Neural progenitor cell (in vitro differentiated cells): ENCODE measurements at regions not wholly inside any gene's neighbourhood (a gene's known extent, or its start where the extent isn't known, plus 50 kb on each side); places are given as distances from the start of the nearest gene placed in this dataset.

Experiments used
- DNase-seq: peaks from one replicate; pipeline ENCODE4 v3.0.0-alpha.2; 2016; ENCODE audit warnings: low spot score
- H2AFZ ChIP-seq: fragments of 200-600 bp; sonication (generic); replicated peaks from 2 replicates; pipeline ENCODE4 v1.6.1; 2016; ENCODE audit warnings: antibody characterized with exemption
- H3F3A ChIP-seq: fragments of 200-600 bp; sonication (generic); 2 replicates; pipeline ENCODE4 v1.6.1; 2016; ENCODE audit warnings: antibody characterized with exemption, low read depth
- H3K27ac ChIP-seq: fragments of 200-600 bp; sonication (generic); 2 replicates; pipeline ENCODE4 v1.5.1; 2016; ENCODE audit warnings: mild to moderate bottlenecking
- H3K27me3 ChIP-seq: fragments of 200-600 bp; sonication (generic); 2 replicates; pipeline ENCODE4 v1.6.1; 2016; ENCODE audit warnings: mild to moderate bottlenecking, moderate library complexity
- H3K36me3 ChIP-seq: fragments of 200-600 bp; sonication (generic); 2 replicates; pipeline ENCODE4 v1.5.1; 2016
- H3K4me1 ChIP-seq: fragments of 200-600 bp; sonication (generic); 2 replicates; pipeline ENCODE4 v1.6.1; 2016; ENCODE audit warnings: mixed run types
- H3K4me2 ChIP-seq: fragments of 200-600 bp; sonication (generic); 2 replicates; pipeline ENCODE4 v1.6.1; 2016
- H3K4me3 ChIP-seq: fragments of 200-600 bp; sonication (generic); 2 replicates; pipeline ENCODE4 v1.5.1; 2016
- H3K79me2 ChIP-seq: fragments of 200-600 bp; sonication (generic); 2 replicates; pipeline ENCODE4 v1.6.1; 2016; ENCODE audit warnings: low read depth
- H3K9ac ChIP-seq: fragments of 200-600 bp; sonication (generic); 2 replicates; pipeline ENCODE4 v1.6.1; 2016
- H3K9me3 ChIP-seq: fragments of 200-600 bp; sonication (generic); 2 replicates; pipeline ENCODE4 v1.5.1; 2016; ENCODE audit warnings: low read depth
- H4K20me1 ChIP-seq: fragments of 200-600 bp; sonication (generic); 2 replicates; pipeline ENCODE4 v1.6.1; 2016; ENCODE audit warnings: low read depth
- H3K27ac Mint-ChIP-seq: 3 replicates; pipeline ENCODE4 v1.8.0; 2021; ENCODE audit warnings: mixed read lengths
- H3K27me3 Mint-ChIP-seq: 2 replicates; pipeline ENCODE4 v1.8.0; 2022; ENCODE audit warnings: low read depth, mild to moderate bottlenecking, inconsistent platforms, moderate library complexity, mixed read lengths; ENCODE audit not compliant: insufficient read depth
- H3K36me3 Mint-ChIP-seq: 3 replicates; pipeline ENCODE4 v1.8.0; 2021; ENCODE audit warnings: mixed read lengths
- H3K4me1 Mint-ChIP-seq: 3 replicates; pipeline ENCODE4 v1.8.0; 2021; ENCODE audit warnings: mixed read lengths
- H3K4me3 Mint-ChIP-seq: 3 replicates; pipeline ENCODE4 v1.8.0; 2021; ENCODE audit warnings: mild to moderate bottlenecking, moderate library complexity, mixed read lengths
- H3K9me3 Mint-ChIP-seq: 3 replicates; pipeline ENCODE4 v1.8.0; 2020; ENCODE audit warnings: mixed read lengths
- CTCF ChIP-seq: fragments of 200-600 bp; sonication (generic); IDR thresholded peaks from 2 replicates; pipeline ENCODE4 v1.5.1; 2017; ENCODE audit warnings: antibody characterized with exemption, mild to moderate bottlenecking
- EZH2 ChIP-seq: fragments of 200-600 bp; sonication (generic); IDR thresholded peaks from 2 replicates; pipeline ENCODE4 v1.6.1; 2017; ENCODE audit warnings: antibody characterized with exemption, mild to moderate bottlenecking, moderate library complexity
- EZH2phosphoT487 ChIP-seq: fragments of 200-600 bp; sonication (generic); IDR thresholded peaks from 2 replicates; pipeline ENCODE4 v1.6.1; 2017; ENCODE audit warnings: antibody characterized with exemption

- Mint-ChIP-seq H3K27ac (no peak overlapping the region), H3K9me3 (peaks cover 6% of the 10 kb centered on the region), H3K4me1 (no peaks in the 10 kb centered on the region), H3K27me3 (no peaks in the 10 kb centered on the region), H3K4me3 (no peak overlapping the region), H3K36me3 (no peaks in the 10 kb centered on the region)
- H3K27ac ChIP-seq: no peak overlapping the region
- no peak for DNase-seq
- H2AFZ ChIP-seq: no peak overlapping the region
- H3K4me1 ChIP-seq: peaks cover under 1% of the 10 kb centered on the region
- no peak overlapping the region for H3K4me3 ChIP-seq
- H3K4me2 ChIP-seq: no peak overlapping the region
- H3K9me3 ChIP-seq: no peaks in the 10 kb centered on the region
- no peak overlapping the region for H3K9ac ChIP-seq
- no peaks in the 10 kb centered on the region for H3K27me3 ChIP-seq
- no peaks in the 10 kb centered on the region for H3K79me2 ChIP-seq
- no peaks in the 10 kb centered on the region for H4K20me1 ChIP-seq
- H3K36me3 ChIP-seq: no peaks in the 10 kb centered on the region
- TF ChIP-seq EZH2phosphoT487 (no peak), EZH2 (no peak), CTCF (no peak)
- H3F3A ChIP-seq: peaks cover 3% of the 10 kb centered on the region
Observed at GRCh38 chrX:43562372-43562771, 93.7 kb upstream of the MAOA start.

- Histone ChIP-seq H3K79me2 (no peaks in the 10 kb centered on the region), H3K9me3 (no peaks in the 10 kb centered on the region), H4K20me1 (no peaks in the 10 kb centered on the region), H3F3A (no peaks in the 10 kb centered on the region), H3K4me3 (no peak overlapping the region), H3K9ac (no peak overlapping the region), H3K36me3 (no peaks in the 10 kb centered on the region), H3K27me3 (no peaks in the 10 kb centered on the region), H3K27ac (no peak overlapping the region), H2AFZ (no peak overlapping the region), H3K4me2 (no peak overlapping the region), H3K4me1 (no peaks in the 10 kb centered on the region)
- no peaks in the 10 kb centered on the region for H3K27me3 Mint-ChIP-seq
- no peak for TF ChIP-seq EZH2
- H3K4me3 Mint-ChIP-seq: no peak overlapping the region
- DNase-seq: no peak
- no peaks in the 10 kb centered on the region for H3K36me3 Mint-ChIP-seq
- H3K4me1 Mint-ChIP-seq: no peaks in the 10 kb centered on the region
- H3K9me3 Mint-ChIP-seq: peaks cover 6% of the 10 kb centered on the region
- H3K27ac Mint-ChIP-seq: no peak overlapping the region
Observed at GRCh38 chrX:43564953-43565352, 91.1 kb upstream of the MAOA start.

- H3K9me3 Mint-ChIP-seq: peaks cover 6% of the 10 kb centered on the region
- Histone ChIP-seq H3K4me3 (no peak overlapping the region), H3K27ac (no peak overlapping the region), H4K20me1 (no peaks in the 10 kb centered on the region), H3K4me1 (no peaks in the 10 kb centered on the region), H3K36me3 (no peaks in the 10 kb centered on the region), H3K9ac (no peak overlapping the region), H3K4me2 (no peak overlapping the region), H3K9me3 (no peaks in the 10 kb centered on the region), H3K79me2 (no peaks in the 10 kb centered on the region), H2AFZ (no peak overlapping the region), H3K27me3 (no peaks in the 10 kb centered on the region), H3F3A (no peaks in the 10 kb centered on the region)
- DNase-seq: no peak
- no peak overlapping the region for H3K4me3 Mint-ChIP-seq
- H3K36me3 Mint-ChIP-seq: no peaks in the 10 kb centered on the region
- TF ChIP-seq EZH2phosphoT487 (no peak), EZH2 (no peak), CTCF (no peak)
- H3K27me3 Mint-ChIP-seq: no peaks in the 10 kb centered on the region
- H3K27ac Mint-ChIP-seq: no peak overlapping the region
- H3K4me1 Mint-ChIP-seq: no peaks in the 10 kb centered on the region
Observed at GRCh38 chrX:43566170-43566569, 89.9 kb upstream of the MAOA start.

GRCh38 chrX:43573441-43574015 lies 82.6 kb upstream of the MAOA start:
- H4K20me1 ChIP-seq: no peaks in the 10 kb centered on the region
- TF ChIP-seq CTCF (no peak), EZH2phosphoT487 (no peak), EZH2 (no peak)
- Mint-ChIP-seq H3K27ac (no peak overlapping the region), H3K4me1 (no peaks in the 10 kb centered on the region), H3K36me3 (no peaks in the 10 kb centered on the region), H3K4me3 (no peak overlapping the region), H3K27me3 (no peaks in the 10 kb centered on the region), H3K9me3 (no peaks in the 10 kb centered on the region)
- H3K27ac ChIP-seq: no peak overlapping the region
- no peak for DNase-seq
- H3K27me3 ChIP-seq: no peaks in the 10 kb centered on the region
- no peak overlapping the region for H3K4me2 ChIP-seq
- H3F3A ChIP-seq: no peaks in the 10 kb centered on the region
- no peak overlapping the region for H2AFZ ChIP-seq
- no peaks in the 10 kb centered on the region for H3K4me1 ChIP-seq
- no peaks in the 10 kb centered on the region for H3K9me3 ChIP-seq
- H3K36me3 ChIP-seq: no peaks in the 10 kb centered on the region
- H3K4me3 ChIP-seq: no peak overlapping the region
- no peak overlapping the region for H3K9ac ChIP-seq
- no peaks in the 10 kb centered on the region for H3K79me2 ChIP-seq
